Mesothelial cell of epicardium (in vitro differentiated cells): ENCODE measurements at regions not wholly inside any gene's neighbourhood (a gene's known extent, or its start where the extent isn't known, plus 50 kb on each side); places are given as distances from the start of the nearest gene placed in this dataset.

Experiments used
- DNase-seq, 2 experiments: peaks; one replicate each; pipeline ENCODE4 v3.0.0; 2021; ENCODE audit warnings: low spot score in 2 of 2; ENCODE audit not compliant: unreplicated experiment in 2 of 2
- H3K27ac Mint-ChIP-seq: 2 replicates; pipeline ENCODE4 v1.8.0; 2021; ENCODE audit warnings: mixed read lengths
- H3K27me3 Mint-ChIP-seq: 2 replicates; pipeline ENCODE4 v1.8.0; 2021; ENCODE audit warnings: low read depth, mixed read lengths
- H3K36me3 Mint-ChIP-seq: 2 replicates; pipeline ENCODE4 v1.8.0; 2021; ENCODE audit warnings: mixed read lengths
- H3K4me1 Mint-ChIP-seq: 2 replicates; pipeline ENCODE4 v1.8.0; 2021; ENCODE audit warnings: mixed read lengths
- H3K4me3 Mint-ChIP-seq: 2 replicates; pipeline ENCODE4 v1.8.0; 2021; ENCODE audit warnings: mild to moderate bottlenecking, moderate library complexity, mixed read lengths
- H3K9me3 Mint-ChIP-seq: 2 replicates; pipeline ENCODE4 v1.8.0; 2021; ENCODE audit warnings: mixed read lengths
- TF ChIP-seq, protein P1 (sequence below): fragments of 200-600 bp; sonication (generic); IDR thresholded peaks from one replicate; pipeline ENCODE4 v1.5.0; 2021; ENCODE audit warnings: antibody characterized with exemption; ENCODE audit not compliant: unreplicated experiment

DNA sequence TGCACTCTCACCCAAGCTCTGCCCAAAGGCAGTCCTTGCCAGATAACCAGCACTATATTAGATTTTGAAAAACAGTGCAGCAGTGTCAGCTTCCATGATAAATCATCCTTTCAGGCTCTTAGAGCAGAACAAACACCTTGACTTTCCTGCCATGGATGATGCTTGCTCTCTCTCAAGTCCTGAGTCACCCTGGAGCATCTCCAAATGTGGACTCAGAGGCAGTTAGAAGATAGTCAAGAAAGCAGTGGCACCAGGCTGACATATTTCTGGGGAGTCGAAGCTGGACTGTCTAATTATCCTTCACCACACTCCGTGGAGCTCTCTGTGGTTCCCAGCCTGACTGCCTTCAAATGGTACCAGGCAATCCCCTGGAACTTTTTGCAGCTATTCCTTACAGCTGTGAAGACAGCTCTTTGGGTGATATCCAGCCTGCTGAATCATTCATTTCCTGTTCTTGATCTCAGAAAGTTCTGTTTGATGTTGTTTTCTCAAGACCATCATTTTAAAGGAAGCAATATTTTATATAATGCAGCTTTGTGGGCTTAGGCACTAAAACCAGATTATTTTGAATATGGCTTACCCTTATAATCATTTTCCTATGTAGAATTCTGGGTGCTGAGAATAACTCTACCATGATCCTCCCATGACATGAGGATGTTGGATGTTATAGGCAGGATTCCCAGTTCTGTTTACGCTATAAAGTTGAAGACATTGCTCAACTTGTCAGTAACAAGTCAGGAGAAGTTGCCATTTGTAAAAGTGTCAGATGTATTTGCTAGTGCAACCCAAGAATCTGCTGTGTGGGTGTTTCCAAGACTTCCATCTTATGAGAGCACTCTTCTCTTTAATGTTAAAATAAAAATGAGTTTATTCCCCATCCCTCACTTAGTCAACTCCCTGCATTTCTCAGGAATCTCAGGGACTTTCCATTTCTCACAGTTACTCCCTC, 233.8 kb downstream of the C7orf25 start:
- Mint-ChIP-seq H3K27me3 (no peaks in the 10 kb centered on the region), H3K4me1 (peaks cover 43% of the 10 kb centered on the region), H3K4me3 (no peak overlapping the region), H3K36me3 (peaks cover 8% of the 10 kb centered on the region), H3K27ac (peak overlapping the region; percentile 80), H3K9me3 (peaks cover 7% of the 10 kb centered on the region)
- TF ChIP-seq, protein P1, sequence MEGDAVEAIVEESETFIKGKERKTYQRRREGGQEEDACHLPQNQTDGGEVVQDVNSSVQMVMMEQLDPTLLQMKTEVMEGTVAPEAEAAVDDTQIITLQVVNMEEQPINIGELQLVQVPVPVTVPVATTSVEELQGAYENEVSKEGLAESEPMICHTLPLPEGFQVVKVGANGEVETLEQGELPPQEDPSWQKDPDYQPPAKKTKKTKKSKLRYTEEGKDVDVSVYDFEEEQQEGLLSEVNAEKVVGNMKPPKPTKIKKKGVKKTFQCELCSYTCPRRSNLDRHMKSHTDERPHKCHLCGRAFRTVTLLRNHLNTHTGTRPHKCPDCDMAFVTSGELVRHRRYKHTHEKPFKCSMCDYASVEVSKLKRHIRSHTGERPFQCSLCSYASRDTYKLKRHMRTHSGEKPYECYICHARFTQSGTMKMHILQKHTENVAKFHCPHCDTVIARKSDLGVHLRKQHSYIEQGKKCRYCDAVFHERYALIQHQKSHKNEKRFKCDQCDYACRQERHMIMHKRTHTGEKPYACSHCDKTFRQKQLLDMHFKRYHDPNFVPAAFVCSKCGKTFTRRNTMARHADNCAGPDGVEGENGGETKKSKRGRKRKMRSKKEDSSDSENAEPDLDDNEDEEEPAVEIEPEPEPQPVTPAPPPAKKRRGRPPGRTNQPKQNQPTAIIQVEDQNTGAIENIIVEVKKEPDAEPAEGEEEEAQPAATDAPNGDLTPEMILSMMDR, result no peak
- no peak for DNase-seq

DNA sequence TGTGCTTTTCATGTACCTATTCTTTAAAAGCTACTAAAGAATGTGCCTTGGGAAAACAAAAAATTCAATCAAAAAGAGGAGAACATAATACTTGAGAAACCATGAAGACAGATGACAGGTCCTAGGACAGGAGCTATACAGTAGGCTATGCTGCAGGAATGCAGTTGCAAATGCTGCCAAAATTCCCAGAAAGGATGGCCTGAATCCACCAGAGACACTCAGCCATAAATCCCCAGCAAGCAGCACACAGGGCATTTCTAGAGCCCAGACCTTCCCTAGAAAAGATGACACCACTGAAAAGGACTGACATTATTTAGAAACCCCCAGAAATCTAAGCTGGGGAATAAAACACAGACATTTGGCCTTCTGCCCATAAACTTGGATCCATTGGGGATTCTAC, 237.3 kb downstream of the C7orf25 start:
- peaks cover 42% of the 10 kb centered on the region for H3K4me1 Mint-ChIP-seq
- no peaks in the 10 kb centered on the region for H3K36me3 Mint-ChIP-seq
- peaks cover 1% of the 10 kb centered on the region for H3K9me3 Mint-ChIP-seq
- H3K4me3 Mint-ChIP-seq, result no peak overlapping the region
- no peak for DNase-seq
- H3K27ac Mint-ChIP-seq, result no peak overlapping the region
- TF ChIP-seq, protein P1, result no peak
- no peaks in the 10 kb centered on the region for H3K27me3 Mint-ChIP-seq

DNA sequence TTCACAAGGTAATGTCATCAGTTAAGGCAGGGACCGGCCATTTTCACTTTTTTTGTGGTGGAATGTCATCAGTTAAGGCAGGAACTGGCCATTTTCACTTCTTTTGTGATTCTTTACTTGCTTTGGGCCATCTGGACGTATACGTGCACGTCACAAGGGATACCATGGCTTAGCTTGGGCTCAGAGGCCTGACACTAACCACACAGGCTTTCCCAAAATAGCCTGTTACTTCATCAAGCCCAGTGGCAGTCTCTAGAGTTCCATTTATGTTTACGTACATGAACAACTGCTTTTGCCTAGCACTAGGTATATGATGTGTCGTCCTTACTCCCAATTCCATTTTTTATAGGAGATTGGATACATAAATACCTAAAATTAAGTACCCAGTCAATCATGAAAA, 237.9 kb downstream of the C7orf25 start:
- no peaks in the 10 kb centered on the region for H3K27me3 Mint-ChIP-seq
- H3K36me3 Mint-ChIP-seq, result no peaks in the 10 kb centered on the region
- no peak overlapping the region for H3K4me3 Mint-ChIP-seq
- H3K4me1 Mint-ChIP-seq, result peaks cover 37% of the 10 kb centered on the region
- DNase-seq, result no peak
- no peaks in the 10 kb centered on the region for H3K9me3 Mint-ChIP-seq
- no peak overlapping the region for H3K27ac Mint-ChIP-seq
- TF ChIP-seq, protein P1, result no peak

DNA sequence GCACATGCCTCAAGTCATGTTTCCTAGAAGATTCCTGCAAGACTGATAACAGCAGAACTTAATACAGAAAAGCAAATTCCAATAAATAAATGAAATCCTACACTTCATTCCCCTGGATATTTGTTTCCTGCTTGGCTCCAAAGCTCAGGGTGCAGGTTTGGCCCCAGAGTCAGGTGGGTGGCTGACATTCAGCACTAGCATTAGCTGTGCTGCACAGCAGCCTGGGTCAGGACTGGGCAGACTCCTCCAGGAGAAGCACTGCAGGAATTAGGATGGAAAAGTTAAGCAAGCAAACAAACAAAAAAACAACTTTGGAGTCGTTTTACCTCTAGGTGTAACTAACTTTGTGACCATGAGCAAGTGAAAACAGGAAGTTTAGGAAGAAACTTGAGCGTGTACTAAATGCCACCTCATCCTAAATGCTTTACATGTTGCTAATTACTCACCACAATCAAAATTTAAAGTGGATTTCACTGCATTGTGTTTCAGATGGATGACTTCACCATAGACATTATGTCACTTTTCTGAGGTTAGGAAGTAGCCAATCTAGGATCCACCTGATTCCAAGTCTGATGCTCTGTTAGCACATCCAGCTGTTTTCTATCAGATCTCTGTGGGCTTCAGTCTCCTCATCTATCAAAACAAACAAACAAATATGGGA, 239.4 kb downstream of the C7orf25 start:
- Mint-ChIP-seq H3K4me1 (peaks cover 22% of the 10 kb centered on the region), H3K4me3 (no peak overlapping the region), H3K9me3 (peaks cover 3% of the 10 kb centered on the region), H3K36me3 (peaks cover 2% of the 10 kb centered on the region), H3K27ac (peak overlapping the region; percentile 18), H3K27me3 (no peaks in the 10 kb centered on the region)
- DNase-seq, result no peak
- TF ChIP-seq, protein P1, result no peak

DNA sequence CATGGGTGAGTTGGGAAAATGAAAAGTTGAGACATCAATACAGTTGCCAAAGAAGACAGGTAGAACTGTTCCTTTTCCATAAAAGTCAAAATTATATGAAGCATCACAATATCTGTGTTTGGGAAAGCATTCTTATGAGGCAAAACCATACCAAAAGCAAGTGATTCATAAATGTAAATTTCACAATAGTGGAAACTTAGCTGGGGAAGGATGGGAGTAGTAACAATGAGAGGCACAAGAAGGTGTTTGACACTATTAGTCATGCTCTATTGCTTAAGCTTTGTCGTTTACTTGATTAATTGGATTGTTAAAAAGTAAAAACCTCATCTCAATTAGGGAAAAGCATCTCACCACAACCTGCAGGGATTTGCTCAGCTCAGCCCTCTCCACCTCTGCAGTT, 240.2 kb downstream of the C7orf25 start:
- Mint-ChIP-seq H3K27ac (no peak overlapping the region), H3K27me3 (no peaks in the 10 kb centered on the region), H3K36me3 (peaks cover 7% of the 10 kb centered on the region), H3K4me3 (no peak overlapping the region), H3K4me1 (peaks cover 13% of the 10 kb centered on the region), H3K9me3 (peaks cover 12% of the 10 kb centered on the region)
- TF ChIP-seq, protein P1, result no peak
- no peak for DNase-seq
